Trophoblast cell (in vitro differentiated cells and primary cell): ENCODE measurements at regions not wholly inside any gene's neighbourhood (a gene's known extent, or its start where the extent isn't known, plus 50 kb on each side); places are given as distances from the start of the nearest gene placed in this dataset.

ENCODE experiments used
- DNase-seq, 2 donors: peaks; one replicate each; pipeline ENCODE4 v3.0.0-alpha.2; 2016
- H2AFZ ChIP-seq: 2 replicates; pipeline ENCODE4 v1.6.1; 2013; ENCODE audit warnings: low read length, moderate library complexity, mild to moderate bottlenecking; ENCODE audit not compliant: insufficient read depth, poor library complexity
- H2AK5ac ChIP-seq: 2 replicates; pipeline ENCODE4 v1.6.1; 2013; ENCODE audit warnings: mild to moderate bottlenecking, low read length
- H2BK120ac ChIP-seq: 2 replicates; pipeline ENCODE4 v1.6.1; 2013; ENCODE audit warnings: low read length, mild to moderate bottlenecking, moderate library complexity; ENCODE audit not compliant: insufficient read depth, poor library complexity
- H2BK12ac ChIP-seq: 2 replicates; pipeline ENCODE4 v1.6.1; 2013; ENCODE audit warnings: mild to moderate bottlenecking, low read length, moderate library complexity
- H2BK5ac ChIP-seq: 2 replicates; pipeline ENCODE4 v1.6.1; 2013; ENCODE audit warnings: low read length, low read depth, moderate library complexity, mild to moderate bottlenecking; ENCODE audit not compliant: poor library complexity
- H3K14ac ChIP-seq: 2 replicates; pipeline ENCODE4 v1.6.1; 2013; ENCODE audit warnings: mild to moderate bottlenecking, low read length
- H3K18ac ChIP-seq: 2 replicates; pipeline ENCODE4 v1.6.1; 2013; ENCODE audit warnings: mild to moderate bottlenecking, low read length
- H3K23ac ChIP-seq: 2 replicates; pipeline ENCODE4 v1.6.1; 2013; ENCODE audit warnings: low read length
- H3K27ac ChIP-seq: 2 replicates; pipeline ENCODE4 v1.5.1; 2013; ENCODE audit warnings: low read depth, mild to moderate bottlenecking, inconsistent platforms, low read length, moderate library complexity
- H3K27me3 ChIP-seq: 2 replicates; pipeline ENCODE4 v1.6.1; 2013; ENCODE audit warnings: inconsistent platforms, mild to moderate bottlenecking, low read length, moderate library complexity; ENCODE audit not compliant: insufficient read depth
- H3K36me3 ChIP-seq, 2 experiments: 1 replicate in 1 of 2; 2 replicates in 1 of 2; pipeline ENCODE4 v1.6.1; 2013; ENCODE audit warnings: low read length in 2 of 2, mild to moderate bottlenecking in 2 of 2, moderate library complexity in 1 of 2; ENCODE audit not compliant: insufficient read depth in 2 of 2, control insufficient read depth in 1 of 2
- H3K4ac ChIP-seq: 2 replicates; pipeline ENCODE4 v1.6.1; 2013; ENCODE audit warnings: low read depth, mild to moderate bottlenecking, low read length, moderate library complexity
- H3K4me1 ChIP-seq, 2 experiments: 1 replicate in 1 of 2; 2 replicates in 1 of 2; pipeline ENCODE4 v1.6.1; 2013; ENCODE audit warnings: low read length in 2 of 2, mild to moderate bottlenecking in 2 of 2, moderate library complexity in 1 of 2; ENCODE audit not compliant: insufficient read depth in 2 of 2, control insufficient read depth in 1 of 2
- H3K4me2 ChIP-seq: 2 replicates; pipeline ENCODE4 v1.6.1; 2013; ENCODE audit warnings: inconsistent platforms, mild to moderate bottlenecking, low read length, moderate library complexity
- H3K4me3 ChIP-seq: 2 replicates; pipeline ENCODE4 v1.5.1; 2013; ENCODE audit warnings: mild to moderate bottlenecking, low read depth, low read length, inconsistent platforms
- H3K79me1 ChIP-seq: one replicate; pipeline ENCODE4 v1.6.1; 2013; ENCODE audit warnings: low read length
- H3K79me2 ChIP-seq: 2 replicates; pipeline ENCODE4 v1.6.1; 2013; ENCODE audit warnings: low read length, mild to moderate bottlenecking; ENCODE audit not compliant: control insufficient read depth, insufficient read depth, poor library complexity
- H3K9ac ChIP-seq: 2 replicates; pipeline ENCODE4 v1.6.1; 2013; ENCODE audit warnings: mild to moderate bottlenecking, low read length
- H3K9me3 ChIP-seq: 2 replicates; pipeline ENCODE4 v1.6.1; 2013; ENCODE audit warnings: low read depth, mild to moderate bottlenecking, control low read depth, inconsistent platforms, low read length; ENCODE audit not compliant: insufficient read depth
- H4K12ac ChIP-seq: 2 replicates; pipeline ENCODE4 v1.6.1; 2013; ENCODE audit warnings: low read depth, mild to moderate bottlenecking, low read length, moderate library complexity
- H4K8ac ChIP-seq: 2 replicates; pipeline ENCODE4 v1.6.1; 2013; ENCODE audit warnings: low read depth, mild to moderate bottlenecking, low read length, moderate library complexity
- H4K91ac ChIP-seq: one replicate; pipeline ENCODE4 v1.6.1; 2013; ENCODE audit warnings: low read depth, mild to moderate bottlenecking, low read length, moderate library complexity
- WGBS: extraction: QIAGEN DNeasy Blood & Tissue Kit; methylation state at CpG from one replicate; pipeline ENCODE4 v1.1.7; 2013; ENCODE audit warnings: missing lambda C conversion rate; ENCODE audit not compliant: insufficient read length, insufficient coverage; ENCODE audit errors: extremely low coverage; 5-methylcytosine and 5-hydroxymethylcytosine counted together

- H4K8ac ChIP-seq, result no peak overlapping the region
- no peak overlapping the region for H3K9ac ChIP-seq
- no CpG with 5 or more reads among the region's 1 CpG for WGBS
- H2AFZ ChIP-seq, result no peak overlapping the region
- H3K18ac ChIP-seq, result no peak overlapping the region
- no peak overlapping the region for H2BK5ac ChIP-seq
- no peaks in the 10 kb centered on the region for H3K79me2 ChIP-seq
- H2AK5ac ChIP-seq, result no peak overlapping the region
- H3K36me3 ChIP-seq, result no peaks in the 10 kb centered on the region
- no peaks in the 10 kb centered on the region for H3K27me3 ChIP-seq
- no peak overlapping the region for H3K4ac ChIP-seq
- no peak overlapping the region for H3K14ac ChIP-seq
- H4K12ac ChIP-seq, result no peak overlapping the region
- H3K9me3 ChIP-seq, result no peaks in the 10 kb centered on the region
- no peaks in the 10 kb centered on the region for H3K79me1 ChIP-seq
- no peak overlapping the region for H3K23ac ChIP-seq
- H3K4me3 ChIP-seq, result no peak overlapping the region
- H3K4me1 ChIP-seq, result no peaks in the 10 kb centered on the region
- no peak overlapping the region for H2BK120ac ChIP-seq
- no peak overlapping the region for H3K27ac ChIP-seq
- no peak overlapping the region for H2BK12ac ChIP-seq
- no peak overlapping the region for H3K4me2 ChIP-seq
- H4K91ac ChIP-seq, result no peak overlapping the region
- DNase-seq, result no peak
Observed at GRCh38 chr4:34676400-34676799, 1567.9 kb downstream of the ARAP2 start.

DNA sequence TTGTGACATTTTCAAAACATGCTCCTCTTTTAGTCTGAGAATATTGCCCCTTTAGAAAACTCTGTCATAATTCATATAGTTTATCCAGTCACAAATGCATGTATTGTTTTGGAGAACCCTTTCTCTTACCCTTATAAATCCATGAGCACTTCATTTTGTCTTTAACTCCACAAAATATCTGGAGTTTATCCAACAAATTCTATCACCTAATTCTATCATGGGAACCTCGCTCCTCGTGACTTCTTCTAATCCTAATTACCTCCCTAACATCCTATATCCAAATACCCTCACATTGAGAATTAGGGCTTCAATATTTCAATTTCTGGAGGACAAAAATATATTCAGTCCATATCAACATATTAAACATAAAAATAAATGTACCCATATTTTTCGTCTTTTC, 1565.9 kb downstream of the ARAP2 start:
- Histone ChIP-seq H4K12ac (no peak overlapping the region), H2BK12ac (no peak overlapping the region), H3K4me1 (no peaks in the 10 kb centered on the region), H2AK5ac (no peak overlapping the region), H2BK120ac (no peak overlapping the region), H2BK5ac (no peak overlapping the region), H4K91ac (no peak overlapping the region), H3K36me3 (no peaks in the 10 kb centered on the region), H3K14ac (no peak overlapping the region), H2AFZ (no peak overlapping the region), H4K8ac (no peak overlapping the region), H3K79me1 (no peaks in the 10 kb centered on the region), H3K4me2 (no peak overlapping the region), H3K4me3 (no peak overlapping the region), H3K79me2 (no peaks in the 10 kb centered on the region), H3K9me3 (no peaks in the 10 kb centered on the region), H3K18ac (no peak overlapping the region), H3K23ac (no peak overlapping the region), H3K27me3 (no peaks in the 10 kb centered on the region), H3K4ac (no peak overlapping the region), H3K27ac (no peak overlapping the region), H3K9ac (no peak overlapping the region)
- DNase-seq, result no peak
- WGBS, result 100% methylated on average over 2 of the region's 3 CpGs

- no peak overlapping the region for H2BK12ac ChIP-seq
- H3K4ac ChIP-seq, result no peak overlapping the region
- H4K91ac ChIP-seq, result no peak overlapping the region
- no peak overlapping the region for H3K27ac ChIP-seq
- no peak overlapping the region for H4K8ac ChIP-seq
- no peak overlapping the region for H4K12ac ChIP-seq
- no peaks in the 10 kb centered on the region for H3K79me2 ChIP-seq
- no peak overlapping the region for H2AK5ac ChIP-seq
- H3K9ac ChIP-seq, result no peak overlapping the region
- H2BK5ac ChIP-seq, result no peak overlapping the region
- no peaks in the 10 kb centered on the region for H3K9me3 ChIP-seq
- H3K27me3 ChIP-seq, result no peaks in the 10 kb centered on the region
- H2AFZ ChIP-seq, result no peak overlapping the region
- no peak overlapping the region for H3K23ac ChIP-seq
- DNase-seq, result no peak
- no CpG with 5 or more reads among the region's 7 CpGs for WGBS
- H3K4me1 ChIP-seq, result no peaks in the 10 kb centered on the region
- no peak overlapping the region for H2BK120ac ChIP-seq
- no peaks in the 10 kb centered on the region for H3K79me1 ChIP-seq
- H3K36me3 ChIP-seq, result no peaks in the 10 kb centered on the region
- no peak overlapping the region for H3K4me3 ChIP-seq
- no peak overlapping the region for H3K4me2 ChIP-seq
- H3K14ac ChIP-seq, result no peak overlapping the region
- no peak overlapping the region for H3K18ac ChIP-seq
Observed at GRCh38 chr4:34679228-34679627, 1565.1 kb downstream of the ARAP2 start.

DNA sequence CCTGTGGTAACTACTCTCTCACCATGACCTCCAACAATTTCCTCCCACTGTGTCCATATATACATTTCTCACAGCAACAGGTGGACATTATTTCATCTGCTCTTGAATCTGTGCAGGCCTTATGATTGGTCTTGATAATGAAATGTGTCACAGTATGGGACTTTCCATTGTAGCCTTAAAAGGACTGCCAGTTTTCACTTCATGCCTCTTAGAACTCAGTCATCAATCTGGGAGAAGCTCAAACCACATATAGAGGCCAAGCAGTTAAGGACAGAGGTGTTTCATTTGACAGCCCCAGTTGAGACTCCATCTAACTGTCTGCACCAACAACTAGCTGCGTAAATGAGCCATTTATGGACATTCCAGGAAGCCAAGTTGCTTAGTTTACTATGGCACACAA, 1534.8 kb downstream of the ARAP2 start:
- Histone ChIP-seq H3K4me3 (no peak overlapping the region), H4K12ac (no peak overlapping the region), H3K4me2 (no peak overlapping the region), H2AFZ (no peak overlapping the region), H3K4me1 (no peaks in the 10 kb centered on the region), H2BK5ac (no peak overlapping the region), H3K23ac (no peak overlapping the region), H3K27me3 (no peaks in the 10 kb centered on the region), H4K8ac (no peak overlapping the region), H3K9ac (no peak overlapping the region), H3K27ac (no peak overlapping the region), H3K36me3 (no peaks in the 10 kb centered on the region), H2AK5ac (no peak overlapping the region), H3K4ac (no peak overlapping the region), H3K18ac (no peak overlapping the region), H2BK12ac (no peak overlapping the region), H2BK120ac (no peak overlapping the region), H3K79me2 (no peaks in the 10 kb centered on the region), H3K79me1 (no peaks in the 10 kb centered on the region), H3K14ac (no peak overlapping the region), H4K91ac (no peak overlapping the region), H3K9me3 (no peaks in the 10 kb centered on the region)
- WGBS, result no CpG with 5 or more reads among the region's 1 CpG
- DNase-seq, result no peak
